ENCODE measurements at regions not wholly inside any gene's neighbourhood (a gene's known extent, or its start where the extent isn't known, plus 50 kb on each side); places are given as distances from the start of the nearest gene placed in this dataset.

- TF ChIP-seq CTCF (IDR thresholded peaks at IDR 0.05), result no peak
- no peak for TF ChIP-seq POLR2A (IDR thresholded peaks at IDR 0.05)
- no peak for TF ChIP-seq POLR2AphosphoS5 (IDR thresholded peaks at IDR 0.05)
- TF ChIP-seq EP300 (IDR thresholded peaks at IDR 0.05; ENCODE audit: low read depth), result no peak
Measured at GRCh38 chr10:21071001-21071673, 174.0 kb upstream of the NEBL start.
